HUES6 (cell line): ENCODE measurements at regions not wholly inside any gene's neighbourhood (a gene's known extent, or its start where the extent isn't known, plus 50 kb on each side); places are given as distances from the start of the nearest gene placed in this dataset.
"Not testable (repeated sequence)": the region's sequence is repeated elsewhere in the genome, so short reads cannot be mapped to it uniquely, and the experiment has no call there.

ENCODE experiments used
- H3K27ac ChIP-seq: 2 replicates; pipeline ENCODE4 v1.7.0; 2013; ENCODE audit warnings: low read depth, mild to moderate bottlenecking, low read length, inconsistent platforms
- H3K27me3 ChIP-seq: 2 replicates; pipeline ENCODE4 v1.6.1; 2013; ENCODE audit warnings: low read length; ENCODE audit not compliant: control insufficient read depth, insufficient read depth
- H3K36me3 ChIP-seq: 2 replicates; pipeline ENCODE4 v1.6.1; 2013; ENCODE audit warnings: low read length; ENCODE audit not compliant: control insufficient read depth, insufficient read depth
- H3K4me1 ChIP-seq: 2 replicates; pipeline ENCODE4 v1.6.1; 2013; ENCODE audit warnings: low read length; ENCODE audit not compliant: control insufficient read depth, insufficient read depth
- H3K4me3 ChIP-seq: 2 replicates; pipeline ENCODE4 v1.5.1; 2013; ENCODE audit warnings: low read depth, low read length
- H3K9ac ChIP-seq: one replicate; pipeline ENCODE4 v1.6.1; 2013; ENCODE audit warnings: mild to moderate bottlenecking, low read length
- H3K9me3 ChIP-seq: 2 replicates; pipeline ENCODE4 v1.6.1; 2013; ENCODE audit warnings: low read depth, low read length; ENCODE audit not compliant: control insufficient read depth, insufficient read depth

DNA sequence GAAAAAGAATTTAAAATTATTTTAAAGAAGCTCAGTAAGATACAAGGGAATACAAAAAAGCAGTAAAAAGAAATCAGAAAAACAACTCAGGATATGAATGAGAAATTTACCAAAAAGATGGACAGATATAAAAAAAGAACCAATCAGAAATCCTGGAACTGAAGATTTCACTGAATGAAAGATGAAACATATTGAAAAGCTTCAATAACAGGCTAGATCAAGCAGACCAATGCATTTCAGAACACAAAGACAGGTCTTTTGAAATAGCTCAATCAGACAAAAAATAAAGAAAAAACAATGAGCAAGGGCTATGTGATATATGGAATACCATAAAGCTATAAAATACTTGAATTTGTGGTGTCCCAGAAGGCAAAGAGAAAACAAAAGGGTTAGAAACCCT is 322.6 kb upstream of the POU5F2 start:
- Histone ChIP-seq H3K9ac (no peak overlapping the region), H3K4me1 (no peaks in the 10 kb centered on the region), H3K4me3 (no peak overlapping the region), H3K27me3 (no peaks in the 10 kb centered on the region), H3K36me3 (no peaks in the 10 kb centered on the region), H3K9me3 (peaks cover 13% of the 10 kb centered on the region), H3K27ac (no peak overlapping the region)

DNA sequence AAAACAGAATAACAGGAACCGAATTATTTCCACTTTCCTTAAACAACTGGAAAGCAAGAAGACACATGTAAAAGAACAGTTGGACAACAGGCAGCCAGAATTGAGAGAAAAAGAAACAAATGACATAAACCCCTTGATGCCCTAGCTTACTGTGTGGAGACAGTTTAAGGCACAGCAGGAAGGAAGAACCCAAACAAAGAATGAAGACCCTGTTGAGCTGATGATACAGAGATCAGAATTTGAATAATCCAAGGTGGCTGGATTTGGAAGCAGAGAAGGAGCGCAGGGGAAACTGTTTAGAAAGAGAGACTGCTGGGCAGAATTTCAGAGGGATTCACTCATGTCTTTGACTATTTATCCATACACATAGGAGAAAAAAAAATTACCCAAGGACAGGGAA is 316.3 kb upstream of the POU5F2 start:
- no peak overlapping the region for H3K9ac ChIP-seq
- no peaks in the 10 kb centered on the region for H3K36me3 ChIP-seq
- no peak overlapping the region for H3K27ac ChIP-seq
- H3K4me3 ChIP-seq, result no peak overlapping the region
- H3K27me3 ChIP-seq, result no peaks in the 10 kb centered on the region
- H3K9me3 ChIP-seq, result no peaks in the 10 kb centered on the region
- H3K4me1 ChIP-seq, result peaks cover 2% of the 10 kb centered on the region; the same call in 1 of the 2 replicates

DNA sequence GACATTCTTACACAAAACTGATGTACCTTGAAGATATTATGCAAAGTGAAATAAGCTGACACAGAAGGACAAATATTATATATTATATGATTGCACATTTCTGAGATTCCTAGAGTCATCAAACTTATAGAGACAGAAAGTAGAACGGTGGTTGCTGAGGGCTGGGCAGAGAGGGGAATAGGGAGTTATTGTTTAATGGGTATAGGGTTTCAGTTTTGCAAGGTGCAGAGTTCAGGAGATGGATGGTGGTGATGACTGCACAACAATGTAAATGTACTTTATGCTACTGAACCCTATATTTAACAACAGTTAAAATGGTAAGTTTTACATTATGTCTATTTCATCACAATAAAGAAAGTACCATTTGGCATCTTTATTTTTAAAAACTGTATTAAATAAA is 315.8 kb upstream of the POU5F2 start:
- Histone ChIP-seq H3K4me1 (peaks cover 2% of the 10 kb centered on the region; the same call in 1 of the 2 replicates), H3K27me3 (no peaks in the 10 kb centered on the region), H3K4me3 (no peak overlapping the region), H3K27ac (no peak overlapping the region), H3K36me3 (no peaks in the 10 kb centered on the region), H3K9me3 (no peaks in the 10 kb centered on the region), H3K9ac (no peak overlapping the region)

DNA sequence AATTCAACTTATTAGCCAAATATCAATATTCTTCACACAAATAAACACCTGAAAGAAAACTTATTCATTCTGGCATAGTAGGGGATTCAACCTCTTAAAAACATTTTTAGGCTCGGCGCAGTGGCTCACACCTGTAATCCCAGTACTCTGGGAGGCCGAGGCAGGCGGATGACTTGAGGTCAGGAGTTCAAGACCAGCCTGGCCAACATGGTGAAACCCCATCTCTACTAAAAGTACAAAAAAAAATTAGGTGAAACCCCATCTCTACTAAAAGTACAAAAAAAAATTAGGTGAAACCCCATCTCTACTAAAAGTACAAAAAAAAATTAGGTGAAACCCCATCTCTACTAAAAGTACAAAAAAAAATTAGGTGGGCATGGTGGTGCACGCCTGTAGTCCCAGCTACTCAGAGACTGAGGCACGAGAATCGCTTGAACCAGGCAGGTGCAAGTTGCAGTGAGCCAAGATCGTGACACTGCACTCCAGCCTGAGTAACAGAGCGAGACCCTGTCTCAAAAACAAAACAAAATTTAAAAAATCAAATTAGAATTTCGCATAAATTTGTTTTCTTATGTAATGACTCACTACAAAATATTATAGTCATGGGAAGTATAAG is 308.0 kb upstream of the POU5F2 start:
- H3K4me3 ChIP-seq, H3K9me3 ChIP-seq, H3K9ac ChIP-seq, H3K36me3 ChIP-seq, H3K27me3 ChIP-seq, H3K27ac ChIP-seq: not testable (repeated sequence)
- H3K4me1 ChIP-seq, result peaks cover 14% of the 10 kb centered on the region

DNA sequence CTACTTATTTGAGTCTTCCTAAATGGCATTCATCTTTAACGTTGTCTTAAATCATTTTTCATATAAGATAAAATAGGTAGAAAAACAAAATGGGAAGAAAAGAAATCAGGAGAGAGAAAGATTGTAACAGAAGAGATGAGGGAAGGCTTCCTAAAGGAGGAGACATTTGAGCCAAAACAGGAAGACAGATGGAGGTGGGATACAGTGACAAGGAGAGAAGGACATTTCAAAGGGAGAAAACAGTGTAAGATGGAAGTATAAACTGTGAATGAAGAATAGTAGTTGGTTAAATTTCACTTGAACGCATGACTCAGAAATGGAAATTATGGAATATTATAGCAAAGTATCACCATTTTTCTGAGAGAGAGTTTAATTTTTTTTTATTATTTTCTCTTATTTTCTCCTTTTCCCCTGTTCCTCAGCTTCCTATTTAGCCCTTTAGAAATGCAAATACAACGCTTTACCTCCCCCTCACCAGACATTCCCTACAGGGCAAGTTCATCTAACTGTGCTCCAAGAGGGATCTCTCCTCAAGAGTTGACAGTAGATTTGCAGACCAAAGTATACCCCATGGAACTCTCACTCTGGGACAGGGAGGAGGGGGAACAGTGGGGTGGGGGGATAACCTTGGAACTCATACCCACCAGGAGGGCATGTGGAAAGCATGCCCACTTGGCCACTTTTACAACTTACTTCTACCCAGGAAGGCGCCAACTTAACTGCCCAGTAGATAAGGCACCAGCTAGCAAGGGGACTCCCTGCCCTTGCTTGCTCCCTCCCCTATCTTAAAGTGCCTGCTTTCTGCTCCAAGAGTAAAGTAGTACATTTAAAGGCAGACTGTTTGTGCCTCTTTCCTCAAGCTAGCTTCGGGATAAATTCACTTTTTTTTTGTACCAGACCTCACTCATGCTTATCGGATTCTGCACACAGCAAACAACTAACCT is 304.7 kb upstream of the POU5F2 start:
- 0 out of 2 replicates have a peak overlapping the region, but pooled peaks have one; percentile 10 for H3K4me3 ChIP-seq
- 0 out of 2 replicates have a peak, but pooled peaks cover 4% of the 10 kb centered on the region for H3K36me3 ChIP-seq
- H3K9me3 ChIP-seq, result peaks cover 16% of the 10 kb centered on the region; the same call in 1 of the 2 replicates
- H3K4me1 ChIP-seq, result peaks cover 14% of the 10 kb centered on the region
- H3K9ac ChIP-seq, result no peak overlapping the region
- H3K27ac ChIP-seq, result 0 out of 2 replicates have a peak overlapping the region, but pooled peaks have one; percentile 9
- H3K27me3 ChIP-seq, result no peaks in the 10 kb centered on the region

DNA sequence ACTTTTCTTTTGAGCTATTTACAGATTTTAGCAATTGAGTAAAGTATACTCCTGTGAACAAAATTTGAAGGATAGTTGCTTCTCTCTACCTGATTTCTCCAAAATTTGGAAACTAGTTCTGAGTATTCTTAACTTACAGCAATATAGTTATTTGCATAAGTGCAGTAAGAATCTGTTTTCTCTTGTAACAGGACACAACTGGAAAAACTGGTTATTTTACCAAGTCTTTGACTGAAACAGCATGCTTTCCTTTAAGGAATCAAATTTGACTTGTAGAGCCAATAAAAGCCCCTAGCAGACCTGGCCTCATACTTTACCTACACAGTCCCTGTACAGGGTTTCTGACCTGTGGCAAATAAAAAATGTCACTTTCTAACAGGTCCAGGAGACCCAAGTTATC is 301.9 kb upstream of the POU5F2 start:
- Histone ChIP-seq H3K4me1 (peaks cover 14% of the 10 kb centered on the region), H3K4me3 (no peak overlapping the region), H3K27me3 (no peaks in the 10 kb centered on the region), H3K27ac (no peak overlapping the region), H3K9ac (no peak overlapping the region), H3K36me3 (0 out of 2 replicates have a peak, but pooled peaks cover 4% of the 10 kb centered on the region), H3K9me3 (peaks cover 16% of the 10 kb centered on the region; the same call in 1 of the 2 replicates)

DNA sequence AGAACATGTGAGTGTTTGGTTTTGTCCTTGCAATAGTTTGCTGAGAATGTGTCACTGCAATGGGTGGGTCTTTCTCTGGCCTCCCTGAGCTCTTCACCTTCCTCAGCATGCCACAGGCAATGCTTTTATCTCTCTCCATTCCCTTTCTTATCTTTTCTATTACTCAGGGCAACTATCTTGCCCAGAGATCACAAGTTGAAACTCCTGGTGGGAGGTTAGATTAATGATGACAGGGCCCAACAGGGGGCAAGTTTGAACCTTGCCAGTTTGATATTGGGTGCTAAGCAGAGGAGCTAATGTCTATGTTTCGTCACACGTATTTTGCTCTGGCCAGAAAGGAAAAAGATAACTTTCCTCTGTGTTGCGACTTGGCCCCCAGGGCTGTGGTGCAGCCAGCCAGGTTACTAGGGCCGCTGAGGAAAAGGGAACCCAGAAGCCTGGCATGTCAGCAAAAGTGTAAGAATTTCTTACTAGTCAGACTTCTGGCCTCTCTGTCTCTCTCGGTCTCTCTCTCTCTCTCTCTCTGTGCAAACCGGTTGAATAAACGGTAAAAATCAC is 299.3 kb upstream of the POU5F2 start:
- Histone ChIP-seq H3K4me3 (no peak overlapping the region), H3K9me3 (peaks cover 16% of the 10 kb centered on the region; the same call in 1 of the 2 replicates), H3K9ac (no peak overlapping the region), H3K4me1 (peaks cover 8% of the 10 kb centered on the region), H3K27ac (no peak overlapping the region), H3K27me3 (no peaks in the 10 kb centered on the region), H3K36me3 (0 out of 2 replicates have a peak, but pooled peaks cover 4% of the 10 kb centered on the region)

DNA sequence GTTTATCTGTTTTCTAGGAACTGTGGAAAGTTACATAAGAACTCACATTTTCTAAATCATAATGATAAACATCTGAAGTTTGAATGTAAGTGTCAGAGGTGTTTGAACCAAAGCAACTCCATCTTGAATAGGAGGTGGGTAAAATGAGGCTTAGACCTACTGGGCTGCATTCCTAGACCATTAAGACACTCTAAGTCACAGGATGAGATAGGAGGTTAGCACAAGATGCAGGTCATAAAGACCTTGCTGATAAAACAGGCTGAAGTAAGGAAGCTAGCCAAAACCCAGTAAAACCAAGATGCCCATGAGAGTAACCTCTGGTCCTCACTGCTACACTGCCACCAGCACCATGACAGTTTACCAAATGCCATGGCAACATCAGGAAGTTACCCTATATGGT is 297.7 kb upstream of the POU5F2 start:
- Histone ChIP-seq H3K27ac (no peak overlapping the region), H3K4me3 (no peak overlapping the region), H3K4me1 (peaks cover 4% of the 10 kb centered on the region), H3K27me3 (no peaks in the 10 kb centered on the region), H3K9me3 (peaks cover 10% of the 10 kb centered on the region; the same call in 1 of the 2 replicates), H3K9ac (no peak overlapping the region), H3K36me3 (0 out of 2 replicates have a peak, but pooled peaks cover 2% of the 10 kb centered on the region)

DNA sequence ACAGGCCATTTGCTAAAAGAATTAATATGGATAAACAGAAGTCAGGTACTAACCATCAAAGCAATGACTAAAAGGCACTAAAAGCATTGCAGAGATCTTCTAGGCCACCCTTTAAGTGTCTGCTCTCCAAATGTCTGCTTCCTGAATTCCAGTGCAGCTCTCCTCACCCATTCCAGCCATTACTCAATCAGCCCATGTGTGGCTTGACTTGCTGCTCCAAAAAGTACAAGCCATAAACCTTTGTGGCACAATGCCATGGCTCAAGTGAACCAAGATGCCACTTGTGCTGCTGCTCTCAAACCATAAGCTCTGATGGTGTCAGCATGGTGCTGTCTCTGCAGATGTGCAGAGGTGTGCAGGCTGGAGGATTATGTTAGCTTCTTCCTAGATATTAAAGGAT is 290.2 kb upstream of the POU5F2 start:
- H3K4me1 ChIP-seq, result peaks cover 21% of the 10 kb centered on the region
- H3K36me3 ChIP-seq, result no peaks in the 10 kb centered on the region
- H3K4me3 ChIP-seq, result no peak overlapping the region
- no peak overlapping the region for H3K27ac ChIP-seq
- no peaks in the 10 kb centered on the region for H3K27me3 ChIP-seq
- no peak overlapping the region for H3K9ac ChIP-seq
- 0 out of 2 replicates have a peak, but pooled peaks cover 9% of the 10 kb centered on the region for H3K9me3 ChIP-seq

DNA sequence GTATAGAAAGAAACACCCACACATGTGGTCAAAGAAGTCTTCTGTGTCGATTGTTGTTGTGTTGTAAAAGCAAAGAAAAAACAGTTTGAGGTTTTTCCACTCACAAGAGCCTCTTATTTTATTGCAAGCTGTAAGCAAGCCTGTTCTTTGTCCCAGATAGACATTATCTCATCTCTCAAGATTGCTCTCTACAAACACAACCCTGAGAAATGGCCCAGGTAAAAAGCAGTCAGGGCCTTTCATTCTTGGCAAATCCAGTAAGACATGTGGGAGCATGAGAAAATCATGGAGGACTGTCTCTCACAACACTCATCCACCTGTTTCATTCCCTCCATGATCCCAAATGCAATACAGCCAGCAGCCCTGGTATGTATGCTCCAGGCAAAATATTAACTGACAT is 286.6 kb upstream of the POU5F2 start:
- Histone ChIP-seq H3K27me3 (no peaks in the 10 kb centered on the region), H3K27ac (no peak overlapping the region), H3K9ac (no peak overlapping the region), H3K4me1 (peaks cover 17% of the 10 kb centered on the region), H3K36me3 (no peaks in the 10 kb centered on the region), H3K4me3 (no peak overlapping the region), H3K9me3 (0 out of 2 replicates have a peak, but pooled peaks cover 7% of the 10 kb centered on the region)
